ENCODE measurements at regions not wholly inside any gene's neighbourhood (a gene's known extent, or its start where the extent isn't known, plus 50 kb on each side); places are given as distances from the start of the nearest gene placed in this dataset.
"Not testable (repeated sequence)": the region's sequence is repeated elsewhere in the genome, so short reads cannot be mapped to it uniquely, and the experiment has no call there.

DNA sequence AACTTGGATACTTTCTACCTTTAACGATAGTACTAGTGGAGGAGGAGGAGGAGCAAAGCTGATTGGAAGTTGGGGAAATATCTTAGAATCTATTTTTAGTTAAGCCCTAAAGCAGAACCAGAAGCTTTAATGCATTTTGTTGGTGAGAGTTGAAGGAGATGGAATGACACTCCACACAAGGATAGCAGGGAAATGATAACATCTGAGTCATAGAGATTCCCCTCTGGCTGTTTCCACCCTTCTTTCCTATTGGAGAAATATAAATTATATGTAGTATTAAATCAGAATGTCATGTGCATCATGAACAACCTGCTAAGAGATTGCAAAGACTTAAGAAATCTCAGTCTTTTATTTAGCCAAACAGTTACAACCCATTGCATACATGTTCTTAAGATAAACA lies 1357.7 kb downstream of the NCAM2 start:
- no peak for DNase-seq
- Histone ChIP-seq H3K9me3 (replicated peaks in 1 of 2; ENCODE audit: control insufficient read depth in 1 of 2, insufficient read depth in 1 of 2, low read length in 2 of 2) (peaks cover 22 to 24% of the 10 kb centered on the region in 2 donors), H3K79me2 (ENCODE audit: insufficient read depth, low read length) (no peaks in the 10 kb centered on the region), H3K4me1 (ENCODE audit: control insufficient read depth in 1 of 2, insufficient read depth in 2 of 2, low read length in 2 of 2) (no peaks in the 10 kb centered on the region), H3K36me3 (replicated peaks in 1 of 2; ENCODE audit: control insufficient read depth in 1 of 2, insufficient read depth in 2 of 2, low read length in 2 of 2) (no peaks in the 10 kb centered on the region), H4K20me1 (ENCODE audit: insufficient read depth, low read length) (no peaks in the 10 kb centered on the region), H2AFZ (ENCODE audit: insufficient read depth, low read depth, low read length, poor library complexity, severe bottlenecking) (no peak overlapping the region), H3K4me3 (replicated peaks in 1 of 3; ENCODE audit: low read depth in 2 of 3, low read length in 3 of 3) (no peak overlapping the region), H3K9ac (ENCODE audit: insufficient read depth, low read length, poor library complexity, severe bottlenecking) (no peak overlapping the region), H3K4me2 (replicated peaks; ENCODE audit: extremely low read depth, low read length, poor library complexity, severe bottlenecking) (no peak overlapping the region), H3K27me3 (ENCODE audit: control insufficient read depth in 2 of 2, insufficient read depth in 2 of 2, low read length in 2 of 2) (no peaks in the 10 kb centered on the region), H3K27ac (ENCODE audit: low read depth in 1 of 2, low read length in 2 of 2) (no peak overlapping the region)
- no peak overlapping the region for H3K27ac Mint-ChIP-seq
- H3K4me1 Mint-ChIP-seq = no peaks in the 10 kb centered on the region
- no peaks in the 10 kb centered on the region for H3K27me3 Mint-ChIP-seq (ENCODE audit: low read depth in 3 of 3)
- H3K36me3 Mint-ChIP-seq = no peaks in the 10 kb centered on the region
- no CpG with 5 or more reads among the region's 1 CpG for WGBS (ENCODE audit: insufficient coverage)
- TF ChIP-seq, protein P1, sequence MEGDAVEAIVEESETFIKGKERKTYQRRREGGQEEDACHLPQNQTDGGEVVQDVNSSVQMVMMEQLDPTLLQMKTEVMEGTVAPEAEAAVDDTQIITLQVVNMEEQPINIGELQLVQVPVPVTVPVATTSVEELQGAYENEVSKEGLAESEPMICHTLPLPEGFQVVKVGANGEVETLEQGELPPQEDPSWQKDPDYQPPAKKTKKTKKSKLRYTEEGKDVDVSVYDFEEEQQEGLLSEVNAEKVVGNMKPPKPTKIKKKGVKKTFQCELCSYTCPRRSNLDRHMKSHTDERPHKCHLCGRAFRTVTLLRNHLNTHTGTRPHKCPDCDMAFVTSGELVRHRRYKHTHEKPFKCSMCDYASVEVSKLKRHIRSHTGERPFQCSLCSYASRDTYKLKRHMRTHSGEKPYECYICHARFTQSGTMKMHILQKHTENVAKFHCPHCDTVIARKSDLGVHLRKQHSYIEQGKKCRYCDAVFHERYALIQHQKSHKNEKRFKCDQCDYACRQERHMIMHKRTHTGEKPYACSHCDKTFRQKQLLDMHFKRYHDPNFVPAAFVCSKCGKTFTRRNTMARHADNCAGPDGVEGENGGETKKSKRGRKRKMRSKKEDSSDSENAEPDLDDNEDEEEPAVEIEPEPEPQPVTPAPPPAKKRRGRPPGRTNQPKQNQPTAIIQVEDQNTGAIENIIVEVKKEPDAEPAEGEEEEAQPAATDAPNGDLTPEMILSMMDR (IDR thresholded peaks at IDR 0.05) = no peak
- no peak overlapping the region for H3K4me3 Mint-ChIP-seq
- H3K9me3 Mint-ChIP-seq = peaks cover 3 to 32% (median 12%) of the 10 kb centered on the region in 7 donors
- intact Hi-C loops (cut with micrococcal nuclease) = no loop called here

DNA sequence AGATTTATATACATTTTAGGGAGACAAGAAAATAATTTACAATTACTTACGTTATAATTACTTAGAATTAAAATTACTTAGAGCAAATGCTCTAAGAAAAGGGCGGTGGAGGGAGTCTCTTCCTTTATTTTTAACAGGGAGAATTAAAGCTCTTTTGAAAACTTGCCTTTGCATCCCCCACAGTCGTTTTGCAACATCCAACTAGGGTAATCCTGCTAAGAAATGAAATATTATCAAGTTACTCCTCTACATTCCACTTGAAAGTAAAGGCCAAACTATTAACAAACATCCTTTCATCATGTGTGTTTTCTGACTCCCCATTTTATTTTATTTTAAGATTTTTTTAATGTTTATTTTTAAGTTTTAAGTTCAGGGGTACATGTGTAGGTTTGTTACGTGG lies 1358.5 kb downstream of the NCAM2 start:
- Mint-ChIP-seq H3K4me3 (no peak overlapping the region), H3K27me3 (ENCODE audit: low read depth in 3 of 3) (no peaks in the 10 kb centered on the region), H3K27ac (no peak overlapping the region), H3K4me1 (no peaks in the 10 kb centered on the region), H3K9me3 (peaks cover 3 to 32% (median 10%) of the 10 kb centered on the region in 7 donors), H3K36me3 (no peaks in the 10 kb centered on the region)
- no peak overlapping the region for H3K4me2 ChIP-seq (replicated peaks; ENCODE audit: extremely low read depth, low read length, poor library complexity, severe bottlenecking)
- H3K36me3 ChIP-seq (replicated peaks in 1 of 2; ENCODE audit: control insufficient read depth in 1 of 2, insufficient read depth in 2 of 2, low read length in 2 of 2) = no peaks in the 10 kb centered on the region
- TF ChIP-seq, protein P1 (IDR thresholded peaks at IDR 0.05) = no peak
- WGBS (ENCODE audit: insufficient coverage) = no CpG with 5 or more reads among the region's 4 CpGs
- no peak overlapping the region for H3K9ac ChIP-seq (ENCODE audit: insufficient read depth, low read length, poor library complexity, severe bottlenecking)
- intact Hi-C loops (cut with micrococcal nuclease) = no loop called here
- H4K20me1 ChIP-seq (ENCODE audit: insufficient read depth, low read length) = no peaks in the 10 kb centered on the region
- no peaks in the 10 kb centered on the region for H3K4me1 ChIP-seq (ENCODE audit: control insufficient read depth in 1 of 2, insufficient read depth in 2 of 2, low read length in 2 of 2)
- no peak overlapping the region for H3K27ac ChIP-seq (ENCODE audit: low read depth in 1 of 2, low read length in 2 of 2)
- no peak overlapping the region for H2AFZ ChIP-seq (ENCODE audit: insufficient read depth, low read depth, low read length, poor library complexity, severe bottlenecking)
- DNase-seq = no peak
- H3K79me2 ChIP-seq (ENCODE audit: insufficient read depth, low read length) = no peaks in the 10 kb centered on the region
- peaks cover 24 to 27% of the 10 kb centered on the region in 2 donors for H3K9me3 ChIP-seq (replicated peaks in 1 of 2; ENCODE audit: control insufficient read depth in 1 of 2, insufficient read depth in 1 of 2, low read length in 2 of 2)
- no peaks in the 10 kb centered on the region for H3K27me3 ChIP-seq (ENCODE audit: control insufficient read depth in 2 of 2, insufficient read depth in 2 of 2, low read length in 2 of 2)
- no peak overlapping the region for H3K4me3 ChIP-seq (replicated peaks in 1 of 3; ENCODE audit: low read depth in 2 of 3, low read length in 3 of 3)

- H3K4me1 Mint-ChIP-seq; H3K27me3 ChIP-seq (ENCODE audit: control insufficient read depth in 2 of 2, insufficient read depth in 2 of 2, low read length in 2 of 2); H2AFZ ChIP-seq (ENCODE audit: insufficient read depth, low read depth, low read length, poor library complexity, severe bottlenecking); H3K79me2 ChIP-seq (ENCODE audit: insufficient read depth, low read length); H3K36me3 Mint-ChIP-seq; H3K4me3 Mint-ChIP-seq; H4K20me1 ChIP-seq (ENCODE audit: insufficient read depth, low read length); H3K9ac ChIP-seq (ENCODE audit: insufficient read depth, low read length, poor library complexity, severe bottlenecking); H3K4me1 ChIP-seq (ENCODE audit: control insufficient read depth in 1 of 2, insufficient read depth in 2 of 2, low read length in 2 of 2); H3K27me3 Mint-ChIP-seq (ENCODE audit: low read depth in 3 of 3); H3K27ac ChIP-seq (ENCODE audit: low read depth in 1 of 2, low read length in 2 of 2); H3K36me3 ChIP-seq (replicated peaks in 1 of 2; ENCODE audit: control insufficient read depth in 1 of 2, insufficient read depth in 2 of 2, low read length in 2 of 2); intact Hi-C loops (cut with micrococcal nuclease); H3K27ac Mint-ChIP-seq; H3K4me3 ChIP-seq (replicated peaks in 1 of 3; ENCODE audit: low read depth in 2 of 3, low read length in 3 of 3); H3K4me2 ChIP-seq (replicated peaks; ENCODE audit: extremely low read depth, low read length, poor library complexity, severe bottlenecking); DNase-seq: not testable (repeated sequence)
- peaks cover 24 to 27% of the 10 kb centered on the region in 2 donors for H3K9me3 ChIP-seq (replicated peaks in 1 of 2; ENCODE audit: control insufficient read depth in 1 of 2, insufficient read depth in 1 of 2, low read length in 2 of 2)
- H3K9me3 Mint-ChIP-seq = peaks cover 3 to 25% (median 5%) of the 10 kb centered on the region in 7 donors
- 76% methylated on average over 5 of the region's 5 CpGs for WGBS (ENCODE audit: insufficient coverage)
Measured at GRCh38 chr21:22359599-22359998, 1361.4 kb downstream of the NCAM2 start.
